HG03460 (cell line): ENCODE measurements at regions not wholly inside any gene's neighbourhood (a gene's known extent, or its start where the extent isn't known, plus 50 kb on each side); places are given as distances from the start of the nearest gene placed in this dataset.
"Not testable (repeated sequence)": the region's sequence is repeated elsewhere in the genome, so short reads cannot be mapped to it uniquely, and the experiment has no call there.

Experiments used
- ATAC-seq: cut with Tn5 transposase; IDR thresholded peaks from one replicate; pipeline ENCODE4 v1.9.1; 2021; ENCODE audit not compliant: unreplicated experiment

- no peak for ATAC-seq
Observed at GRCh38 chr1:60612790-60613189, 469.6 kb upstream of the NFIA start.

- not testable (repeated sequence) for ATAC-seq
Observed at GRCh38 chr1:60606921-60607320, 475.4 kb upstream of the NFIA start.

- no peak for ATAC-seq
Observed at GRCh38 chr1:60600532-60600931, 481.8 kb upstream of the NFIA start.

GRCh38 chr1:60599574-60599973, 482.8 kb upstream of the NFIA start:
- no peak for ATAC-seq

GRCh38 chr1:60598041-60598910, 484.1 kb upstream of the NFIA start:
- ATAC-seq: no peak

- no peak for ATAC-seq
Observed at GRCh38 chr1:60596791-60597750, 485.3 kb upstream of the NFIA start.

GRCh38 chr1:60591583-60591982, 490.8 kb upstream of the NFIA start:
- no peak for ATAC-seq

GRCh38 chr1:60589916-60590315, 492.4 kb upstream of the NFIA start:
- ATAC-seq: no peak

GRCh38 chr1:60589046-60589748, 493.2 kb upstream of the NFIA start:
- no peak for ATAC-seq

- no peak for ATAC-seq
Observed at GRCh38 chr1:60584371-60584770, 498.0 kb upstream of the NFIA start.

- ATAC-seq: no peak
Observed at GRCh38 chr1:60583696-60584095, 498.7 kb upstream of the NFIA start.

GRCh38 chr1:60581455-60582220, 500.7 kb upstream of the NFIA start:
- ATAC-seq: no peak

- no peak for ATAC-seq
Observed at GRCh38 chr1:60577029-60577428, 503.5 kb upstream of the C1orf87 start.

- no peak for ATAC-seq
Observed at GRCh38 chr1:60575326-60575977, 501.9 kb upstream of the C1orf87 start.

GRCh38 chr1:60573726-60574409, 500.3 kb upstream of the C1orf87 start:
- ATAC-seq: no peak

GRCh38 chr1:60573121-60573520, 499.6 kb upstream of the C1orf87 start:
- no peak for ATAC-seq

- ATAC-seq: no peak
Observed at GRCh38 chr1:60572378-60572777, 498.8 kb upstream of the C1orf87 start.

- ATAC-seq: no peak
Observed at GRCh38 chr1:60571811-60572210, 498.2 kb upstream of the C1orf87 start.

GRCh38 chr1:60569189-60569588, 495.6 kb upstream of the C1orf87 start:
- no peak for ATAC-seq
